Endodermal cell (in vitro differentiated cells): ENCODE measurements at regions not wholly inside any gene's neighbourhood (a gene's known extent, or its start where the extent isn't known, plus 50 kb on each side); places are given as distances from the start of the nearest gene placed in this dataset.

Source experiments
- DNase-seq: peaks from one replicate; pipeline ENCODE4 v3.0.0-alpha.2; 2017
- H3K27ac ChIP-seq: 2 replicates; pipeline ENCODE4 v1.5.1; 2013; ENCODE audit warnings: mild to moderate bottlenecking, low read depth, low read length, moderate library complexity
- H3K27me3 ChIP-seq: 2 replicates; pipeline ENCODE4 v1.6.1; 2013; ENCODE audit warnings: mild to moderate bottlenecking, low read length, moderate library complexity; ENCODE audit not compliant: insufficient read depth, control insufficient read depth, poor library complexity, severe bottlenecking
- H3K36me3 ChIP-seq: 2 replicates; pipeline ENCODE4 v1.7.0; 2013; ENCODE audit warnings: mild to moderate bottlenecking, low read length, moderate library complexity; ENCODE audit not compliant: control insufficient read depth, insufficient read depth
- H3K4me1 ChIP-seq: one replicate; pipeline ENCODE4 v1.7.0; 2013; ENCODE audit warnings: low read length; ENCODE audit not compliant: control insufficient read depth, insufficient read depth
- H3K4me3 ChIP-seq: 2 replicates; pipeline ENCODE4 v1.5.1; 2013; ENCODE audit warnings: mild to moderate bottlenecking, low read length, moderate library complexity
- H3K9ac ChIP-seq: 2 replicates; pipeline ENCODE4 v1.6.1; 2013; ENCODE audit warnings: mild to moderate bottlenecking, low read length, moderate library complexity; ENCODE audit not compliant: poor library complexity, severe bottlenecking; ENCODE audit errors: extremely low read depth
- H3K9me3 ChIP-seq: 2 replicates; pipeline ENCODE4 v1.6.1; 2013; ENCODE audit warnings: mild to moderate bottlenecking, low read length, moderate library complexity; ENCODE audit not compliant: control insufficient read depth
- H3K27ac Mint-ChIP-seq: 2 replicates; pipeline ENCODE4 v1.8.0; 2020; ENCODE audit warnings: mixed read lengths
- H3K27me3 Mint-ChIP-seq: 2 replicates; pipeline ENCODE4 v1.8.0; 2021; ENCODE audit warnings: mild to moderate bottlenecking, mixed read lengths; ENCODE audit not compliant: insufficient read depth
- H3K36me3 Mint-ChIP-seq: 2 replicates; pipeline ENCODE4 v1.8.0; 2020; ENCODE audit warnings: low read depth, mixed read lengths
- H3K4me1 Mint-ChIP-seq: 2 replicates; pipeline ENCODE4 v1.8.0; 2020; ENCODE audit warnings: mixed read lengths
- H3K4me3 Mint-ChIP-seq: 2 replicates; pipeline ENCODE4 v1.8.0; 2020; ENCODE audit warnings: mild to moderate bottlenecking, moderate library complexity, mixed read lengths
- H3K9me3 Mint-ChIP-seq: 2 replicates; pipeline ENCODE4 v1.8.0; 2020; ENCODE audit warnings: mild to moderate bottlenecking, mixed read lengths
- CTCF ChIP-seq: fragments of 200-600 bp; sonication (generic); conservative IDR thresholded peaks from 2 replicates; pipeline ENCODE4 v1.5.0; 2021; ENCODE audit warnings: antibody characterized with exemption, mild to moderate bottlenecking
- WGBS, 2 experiments: methylation state at CpG; one replicate each; pipeline versions ENCODE4 v1.1.5 to v1.1.7; 2013; ENCODE audit warnings: missing lambda C conversion rate in 2 of 2, mixed read lengths in 1 of 2; ENCODE audit not compliant: insufficient coverage in 1 of 2, insufficient read length in 1 of 2; 5-methylcytosine and 5-hydroxymethylcytosine counted together

GRCh38 chr15:50820808-50821382 lies 55.4 kb upstream of the SPPL2A start:
- no peak for DNase-seq
- Histone ChIP-seq H3K4me1 (no peaks in the 10 kb centered on the region), H3K27ac (no peak overlapping the region), H3K9me3 (no peaks in the 10 kb centered on the region), H3K27me3 (no peaks in the 10 kb centered on the region), H3K4me3 (no peak overlapping the region), H3K36me3 (no peaks in the 10 kb centered on the region), H3K9ac (no peak overlapping the region)
- Mint-ChIP-seq H3K36me3 (no peaks in the 10 kb centered on the region), H3K27me3 (no peaks in the 10 kb centered on the region), H3K4me1 (peaks cover 10% of the 10 kb centered on the region), H3K4me3 (no peak overlapping the region), H3K27ac (no peak overlapping the region), H3K9me3 (no peaks in the 10 kb centered on the region)
- 91 to 98% methylated on average over 6 of the region's 6 CpGs for WGBS, 2 experiments
- TF ChIP-seq CTCF, result no peak

- no peak overlapping the region for H3K27ac ChIP-seq
- no peak overlapping the region for H3K9ac ChIP-seq
- H3K27ac Mint-ChIP-seq, result no peak overlapping the region
- H3K36me3 Mint-ChIP-seq, result no peaks in the 10 kb centered on the region
- no peak for DNase-seq
- no peak overlapping the region for H3K4me3 Mint-ChIP-seq
- H3K4me3 ChIP-seq, result no peak overlapping the region
- H3K4me1 ChIP-seq, result no peaks in the 10 kb centered on the region
- H3K9me3 Mint-ChIP-seq, result no peaks in the 10 kb centered on the region
- no peaks in the 10 kb centered on the region for H3K27me3 Mint-ChIP-seq
- H3K4me1 Mint-ChIP-seq, result peaks cover 8% of the 10 kb centered on the region
- no peak for TF ChIP-seq CTCF
- no peaks in the 10 kb centered on the region for H3K9me3 ChIP-seq
- no peaks in the 10 kb centered on the region for H3K27me3 ChIP-seq
- no peaks in the 10 kb centered on the region for H3K36me3 ChIP-seq
These were observed 53.8 kb upstream of the SPPL2A start for GRCh38 chr15:50819344-50819743.

- 90 to 94% methylated on average over 2 to 5 of the region's 5 CpGs for WGBS, 2 experiments
- H3K27ac Mint-ChIP-seq, result no peak overlapping the region
- no peaks in the 10 kb centered on the region for H3K27me3 Mint-ChIP-seq
- H3K36me3 Mint-ChIP-seq, result no peaks in the 10 kb centered on the region
- H3K4me1 Mint-ChIP-seq, result no peaks in the 10 kb centered on the region
- peaks cover 9% of the 10 kb centered on the region for H3K9me3 Mint-ChIP-seq
- Histone ChIP-seq H3K4me3 (no peak overlapping the region), H3K9ac (no peak overlapping the region), H3K36me3 (no peaks in the 10 kb centered on the region), H3K27me3 (no peaks in the 10 kb centered on the region), H3K9me3 (peaks cover 10% of the 10 kb centered on the region), H3K27ac (no peak overlapping the region), H3K4me1 (no peaks in the 10 kb centered on the region)
- DNase-seq, result no peak
- TF ChIP-seq CTCF, result no peak
- no peak overlapping the region for H3K4me3 Mint-ChIP-seq
These were observed 50.6 kb upstream of the SPPL2A start for GRCh38 chr15:50815958-50816590.
